Neural cell (in vitro differentiated cells): ENCODE measurements at regions not wholly inside any gene's neighbourhood (a gene's known extent, or its start where the extent isn't known, plus 50 kb on each side); places are given as distances from the start of the nearest gene placed in this dataset.

Experiments
- H2AFZ ChIP-seq: fragments of 200-600, 300-800 bp; sonication (generic), shearing (Covaris generic); 2 replicates; pipeline ENCODE4 v1.6.0; 2014; ENCODE audit warnings: low read depth, mild to moderate bottlenecking, antibody characterized with exemption, low read length, moderate library complexity
- H3F3A ChIP-seq: fragments of 200-600 bp; shearing (Covaris generic); 2 replicates; pipeline ENCODE4 v1.6.1; 2016; ENCODE audit warnings: mild to moderate bottlenecking, moderate library complexity, mixed read lengths, antibody characterized with exemption, low read length; ENCODE audit not compliant: insufficient read depth, poor library complexity, severe bottlenecking
- H3K27ac ChIP-seq: fragments of 200-600, 300-800 bp; sonication (generic), shearing (Covaris generic); 2 replicates; pipeline ENCODE4 v1.5.1; 2014; ENCODE audit warnings: mild to moderate bottlenecking, low read length, moderate library complexity
- H3K27me3 ChIP-seq: fragments of 300-800, 200-600 bp; sonication (generic), shearing (Covaris generic); 2 replicates; pipeline ENCODE4 v1.6.0; 2014; ENCODE audit warnings: mild to moderate bottlenecking, low read depth, low read length, moderate library complexity; ENCODE audit not compliant: insufficient read depth
- H3K36me3 ChIP-seq: fragments of 300-800, 200-600 bp; sonication (generic), shearing (Covaris generic); 2 replicates; pipeline ENCODE4 v1.5.1; 2014; ENCODE audit warnings: mild to moderate bottlenecking, antibody characterized with exemption, low read length, moderate library complexity; ENCODE audit not compliant: insufficient read depth
- H3K4me2 ChIP-seq: fragments of 300-800, 200-600 bp; sonication (generic), shearing (Covaris generic); 2 replicates; pipeline ENCODE4 v1.6.0; 2014; ENCODE audit warnings: mild to moderate bottlenecking, low read length
- H3K4me3 ChIP-seq: fragments of 300-800, 200-600 bp; sonication (generic), shearing (Covaris generic); 2 replicates; pipeline ENCODE4 v1.5.1; 2014; ENCODE audit warnings: mild to moderate bottlenecking, low read length, moderate library complexity
- H3K79me2 ChIP-seq: fragments of 200-600 bp; shearing (Covaris generic); replicated peaks from 2 replicates; pipeline ENCODE4 v1.6.0; 2014; ENCODE audit warnings: mild to moderate bottlenecking, low read length, moderate library complexity; ENCODE audit not compliant: insufficient read depth
- H3K9ac ChIP-seq: fragments of 300-800, 200-600 bp; sonication (generic), shearing (Covaris generic); 2 replicates; pipeline ENCODE4 v1.6.1; 2016; ENCODE audit warnings: mild to moderate bottlenecking, low read length, mixed read lengths
- H3K9me2 ChIP-seq: fragments of 200-600 bp; shearing (Covaris generic); 2 replicates; pipeline ENCODE4 v1.6.1; 2016; ENCODE audit warnings: mild to moderate bottlenecking, low read length, mixed read lengths; ENCODE audit not compliant: insufficient read depth
- H3K9me3 ChIP-seq: fragments of 200-600, 300-800 bp; sonication (generic), shearing (Covaris generic); 2 replicates; pipeline ENCODE4 v1.6.1; 2016; ENCODE audit warnings: mild to moderate bottlenecking, mixed run types, low read length, moderate library complexity, mixed read lengths
- H4K20me1 ChIP-seq: fragments of 200-600 bp; shearing (Covaris generic); 2 replicates; pipeline ENCODE4 v1.6.1; 2016; ENCODE audit warnings: mild to moderate bottlenecking, mixed run types; ENCODE audit not compliant: insufficient read depth
- CTCF ChIP-seq: fragments of 450-650 bp; IDR thresholded peaks from 2 replicates; pipeline ENCODE4 v1.5.1; 2014; ENCODE audit warnings: antibody characterized with exemption, mild to moderate bottlenecking, moderate library complexity; ENCODE audit not compliant: poor library complexity, severe bottlenecking
- EP300 ChIP-seq: fragments of 450-650 bp; conservative IDR thresholded peaks from 2 replicates; pipeline ENCODE4 v1.6.1; 2014; ENCODE audit warnings: antibody characterized with exemption, mild to moderate bottlenecking, moderate library complexity; ENCODE audit not compliant: poor library complexity, severe bottlenecking
- EZH2 ChIP-seq: fragments of 200-600, 300-800 bp; shearing (Covaris generic), sonication (generic); IDR thresholded peaks from 2 replicates; pipeline ENCODE4 v1.6.1; 2014; ENCODE audit warnings: antibody characterized with exemption, low read length, borderline replicate concordance, mild to moderate bottlenecking; ENCODE audit not compliant: insufficient read depth, poor library complexity, severe bottlenecking
- MXI1 ChIP-seq: fragments of 450-650 bp; conservative IDR thresholded peaks from 2 replicates; pipeline ENCODE4 v1.6.1; 2014; ENCODE audit warnings: antibody characterized with exemption, mild to moderate bottlenecking; ENCODE audit not compliant: poor library complexity, severe bottlenecking
- POLR2AphosphoS5 ChIP-seq: IDR thresholded peaks from 2 replicates; pipeline ENCODE4 v1.6.1; 2012
- RAD21 ChIP-seq: fragments of 450-650 bp; conservative IDR thresholded peaks from 2 replicates; pipeline ENCODE4 v1.6.1; 2014; ENCODE audit warnings: antibody characterized with exemption, mild to moderate bottlenecking, moderate library complexity
- SMC3 ChIP-seq: fragments of 450-650 bp; conservative IDR thresholded peaks from 2 replicates; pipeline ENCODE4 v1.6.1; 2014; ENCODE audit warnings: antibody characterized with exemption, mild to moderate bottlenecking, moderate library complexity; ENCODE audit not compliant: poor library complexity
- TAF1 ChIP-seq: IDR thresholded peaks from 2 replicates; pipeline ENCODE4 v1.6.1; 2012; ENCODE audit warnings: low read depth
- TF ChIP-seq, protein P1 (sequence below): IDR thresholded peaks from 2 replicates; pipeline ENCODE4 v1.6.1; 2012; ENCODE audit warnings: borderline replicate concordance

DNA sequence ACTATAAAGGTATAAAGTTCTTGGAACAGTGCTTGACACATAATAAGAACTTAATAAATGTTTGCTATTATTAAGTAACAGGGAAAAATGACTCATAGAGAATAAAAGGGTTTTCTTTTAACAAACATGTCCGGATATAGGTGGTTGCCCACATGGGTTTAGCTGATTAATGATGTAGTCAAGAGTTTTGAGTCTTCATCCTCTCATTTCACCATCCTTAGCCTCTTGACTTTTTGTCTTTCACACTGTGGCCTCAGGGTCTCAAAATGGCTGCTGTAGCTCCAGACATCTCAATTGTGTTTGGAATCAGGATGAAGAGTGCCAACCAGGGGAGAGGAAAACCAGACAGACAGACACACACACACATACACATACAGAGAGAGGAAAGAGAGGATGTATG is 97.9 kb downstream of the HSPH1 start:
- H2AFZ ChIP-seq, result no peak overlapping the region
- no peaks in the 10 kb centered on the region for H3F3A ChIP-seq
- no peak overlapping the region for H3K4me2 ChIP-seq
- H3K9me3 ChIP-seq, result no peaks in the 10 kb centered on the region
- no peak overlapping the region for H3K27ac ChIP-seq
- H3K27me3 ChIP-seq, result no peaks in the 10 kb centered on the region
- TF ChIP-seq MXI1 (no peak), CTCF (no peak), TAF1 (no peak), POLR2AphosphoS5 (no peak), EP300 (no peak), SMC3 (no peak), RAD21 (no peak), EZH2 (no peak)
- TF ChIP-seq, protein P1, sequence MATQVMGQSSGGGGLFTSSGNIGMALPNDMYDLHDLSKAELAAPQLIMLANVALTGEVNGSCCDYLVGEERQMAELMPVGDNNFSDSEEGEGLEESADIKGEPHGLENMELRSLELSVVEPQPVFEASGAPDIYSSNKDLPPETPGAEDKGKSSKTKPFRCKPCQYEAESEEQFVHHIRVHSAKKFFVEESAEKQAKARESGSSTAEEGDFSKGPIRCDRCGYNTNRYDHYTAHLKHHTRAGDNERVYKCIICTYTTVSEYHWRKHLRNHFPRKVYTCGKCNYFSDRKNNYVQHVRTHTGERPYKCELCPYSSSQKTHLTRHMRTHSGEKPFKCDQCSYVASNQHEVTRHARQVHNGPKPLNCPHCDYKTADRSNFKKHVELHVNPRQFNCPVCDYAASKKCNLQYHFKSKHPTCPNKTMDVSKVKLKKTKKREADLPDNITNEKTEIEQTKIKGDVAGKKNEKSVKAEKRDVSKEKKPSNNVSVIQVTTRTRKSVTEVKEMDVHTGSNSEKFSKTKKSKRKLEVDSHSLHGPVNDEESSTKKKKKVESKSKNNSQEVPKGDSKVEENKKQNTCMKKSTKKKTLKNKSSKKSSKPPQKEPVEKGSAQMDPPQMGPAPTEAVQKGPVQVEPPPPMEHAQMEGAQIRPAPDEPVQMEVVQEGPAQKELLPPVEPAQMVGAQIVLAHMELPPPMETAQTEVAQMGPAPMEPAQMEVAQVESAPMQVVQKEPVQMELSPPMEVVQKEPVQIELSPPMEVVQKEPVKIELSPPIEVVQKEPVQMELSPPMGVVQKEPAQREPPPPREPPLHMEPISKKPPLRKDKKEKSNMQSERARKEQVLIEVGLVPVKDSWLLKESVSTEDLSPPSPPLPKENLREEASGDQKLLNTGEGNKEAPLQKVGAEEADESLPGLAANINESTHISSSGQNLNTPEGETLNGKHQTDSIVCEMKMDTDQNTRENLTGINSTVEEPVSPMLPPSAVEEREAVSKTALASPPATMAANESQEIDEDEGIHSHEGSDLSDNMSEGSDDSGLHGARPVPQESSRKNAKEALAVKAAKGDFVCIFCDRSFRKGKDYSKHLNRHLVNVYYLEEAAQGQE, result no peak
- H3K9ac ChIP-seq, result no peak overlapping the region
- H3K36me3 ChIP-seq, result no peaks in the 10 kb centered on the region
- H4K20me1 ChIP-seq, result no peaks in the 10 kb centered on the region
- H3K4me3 ChIP-seq, result no peak overlapping the region
- H3K79me2 ChIP-seq, result no peaks in the 10 kb centered on the region
- H3K9me2 ChIP-seq, result no peaks in the 10 kb centered on the region

- Histone ChIP-seq H3K9me3 (no peaks in the 10 kb centered on the region), H3K27ac (no peak overlapping the region), H3K27me3 (no peaks in the 10 kb centered on the region), H3K79me2 (no peaks in the 10 kb centered on the region), H4K20me1 (no peaks in the 10 kb centered on the region), H3K4me2 (no peak overlapping the region), H3K9me2 (no peaks in the 10 kb centered on the region), H3F3A (no peaks in the 10 kb centered on the region), H3K9ac (no peak overlapping the region), H3K36me3 (no peaks in the 10 kb centered on the region), H3K4me3 (no peak overlapping the region), H2AFZ (no peak overlapping the region)
- TF ChIP-seq EP300 (no peak), RAD21 (no peak), MXI1 (no peak), POLR2AphosphoS5 (no peak), SMC3 (no peak), CTCF (no peak), EZH2 (no peak), TAF1 (no peak)
- TF ChIP-seq, protein P1, result no peak
These were observed 101.0 kb downstream of the HSPH1 start for GRCh38 chr13:31060655-31061054.
